Renal pelvis (tissue), 1 donor: ENCODE measurements at regions not wholly inside any gene's neighbourhood (a gene's known extent, or its start where the extent isn't known, plus 50 kb on each side); places are given as distances from the start of the nearest gene placed in this dataset.

ENCODE experiments used
- DNase-seq: peaks from one replicate; pipeline ENCODE4 v3.0.0-alpha.2; 2013

GRCh38 chr1:221201773-221202172 lies 322.5 kb downstream of the HLX start:
- DNase-seq: no peak

GRCh38 chr1:221203224-221204054 lies 324.2 kb downstream of the HLX start:
- DNase-seq: peak; percentile 65

- no peak for DNase-seq
Observed at GRCh38 chr1:221204055-221204833, 325.0 kb downstream of the HLX start.

- no peak for DNase-seq
Observed at GRCh38 chr1:221206076-221206475, 326.8 kb downstream of the HLX start.

- DNase-seq: no peak
Observed at GRCh38 chr1:221212926-221213325, 333.7 kb downstream of the HLX start.

- no peak for DNase-seq
Observed at GRCh38 chr1:221217029-221217428, 337.8 kb downstream of the HLX start.

GRCh38 chr1:221223281-221223680 lies 344.0 kb downstream of the HLX start:
- DNase-seq: no peak

- no peak for DNase-seq
Observed at GRCh38 chr1:221227460-221227859, 348.2 kb downstream of the HLX start.

GRCh38 chr1:221227872-221228337 lies 348.7 kb downstream of the HLX start:
- no peak for DNase-seq

GRCh38 chr1:221228594-221228993 lies 349.4 kb downstream of the HLX start:
- no peak for DNase-seq

- DNase-seq: no peak
Observed at GRCh38 chr1:221230605-221231004, 351.4 kb downstream of the HLX start.

- DNase-seq: no peak
Observed at GRCh38 chr1:221234791-221235190, 355.5 kb downstream of the HLX start.

GRCh38 chr1:221237587-221237986 lies 358.3 kb downstream of the HLX start:
- no peak for DNase-seq

- DNase-seq: no peak
Observed at GRCh38 chr1:221239181-221239580, 359.9 kb downstream of the HLX start.

- DNase-seq: no peak
Observed at GRCh38 chr1:221239792-221240191, 360.5 kb downstream of the HLX start.

GRCh38 chr1:221240690-221241089 lies 361.4 kb downstream of the HLX start:
- no peak for DNase-seq

- DNase-seq: no peak
Observed at GRCh38 chr1:221241157-221241556, 361.9 kb downstream of the HLX start.

- no peak for DNase-seq
Observed at GRCh38 chr1:221241592-221241991, 362.3 kb downstream of the HLX start.

- no peak for DNase-seq
Observed at GRCh38 chr1:221246067-221246466, 366.8 kb downstream of the HLX start.

GRCh38 chr1:221246628-221247415 lies 367.6 kb downstream of the HLX start:
- DNase-seq: no peak

- DNase-seq: no peak
Observed at GRCh38 chr1:221251580-221251979, 372.3 kb downstream of the HLX start.

GRCh38 chr1:221254813-221255212 lies 375.6 kb downstream of the HLX start:
- no peak for DNase-seq
